Liver (tissue), 8 donors: ENCODE measurements at regions not wholly inside any gene's neighbourhood (a gene's known extent, or its start where the extent isn't known, plus 50 kb on each side); places are given as distances from the start of the nearest gene placed in this dataset.

Source experiments
- DNase-seq: peaks from one replicate; pipeline ENCODE4 v3.0.0-alpha.2; 2017; ENCODE audit warnings: low spot score
- H3K27ac ChIP-seq, 2 donors: one replicate each; pipeline ENCODE4 v1.7.0; 2013; ENCODE audit warnings: inconsistent platforms in 2 of 2, low read length in 2 of 2, control low read depth in 1 of 2, low read depth in 1 of 2, mild to moderate bottlenecking in 1 of 2
- H3K27me3 ChIP-seq, 4 donors: one replicate each; pipeline versions ENCODE4 v1.6.1 to v1.7.0; 2013; ENCODE audit warnings: low read length in 3 of 4, inconsistent platforms in 1 of 4, mild to moderate bottlenecking in 1 of 4, moderate library complexity in 1 of 4; ENCODE audit not compliant: control insufficient read depth in 4 of 4, insufficient read depth in 4 of 4
- H3K36me3 ChIP-seq, 4 donors: one replicate each; pipeline versions ENCODE4 v1.6.1 to v1.7.0; 2013; ENCODE audit warnings: low read length in 3 of 4, mild to moderate bottlenecking in 3 of 4, low read depth in 1 of 4, moderate library complexity in 1 of 4; ENCODE audit not compliant: control insufficient read depth in 4 of 4, insufficient read depth in 3 of 4
- H3K4me1 ChIP-seq, 4 donors: one replicate each; pipeline versions ENCODE4 v1.6.1 to v1.7.0; 2013; ENCODE audit warnings: low read length in 3 of 4, mild to moderate bottlenecking in 3 of 4, moderate library complexity in 1 of 4; ENCODE audit not compliant: control insufficient read depth in 4 of 4, insufficient read depth in 4 of 4
- H3K4me3 ChIP-seq, 3 donors: one replicate each; pipeline versions ENCODE4 v1.6.1 to v1.7.0; 2013; ENCODE audit warnings: low read length in 3 of 3, control low read depth in 1 of 3, low read depth in 1 of 3, mild to moderate bottlenecking in 1 of 3
- H3K9ac ChIP-seq, 2 donors: one replicate each; pipeline ENCODE4 v1.7.0; 2013; ENCODE audit warnings: low read length in 2 of 2, mild to moderate bottlenecking in 2 of 2, moderate library complexity in 2 of 2, control low read depth in 1 of 2, low read depth in 1 of 2
- H3K9me3 ChIP-seq, 4 donors: one replicate each; pipeline versions ENCODE4 v1.6.1 to v1.7.0; 2013; ENCODE audit warnings: low read length in 3 of 4; ENCODE audit not compliant: control insufficient read depth in 4 of 4
- EGR1 ChIP-seq, 2 donors: IDR thresholded peaks; 2 replicates each; pipeline ENCODE4 v1.6.1; 2016 to 2018; ENCODE audit warnings: antibody characterized with exemption in 2 of 2, low read depth in 2 of 2
- FOXA1 ChIP-seq: IDR thresholded peaks from 2 replicates; pipeline ENCODE4 v1.6.1; 2016; ENCODE audit warnings: antibody characterized with exemption
- FOXA2 ChIP-seq: IDR thresholded peaks from 2 replicates; pipeline ENCODE4 v1.6.1; 2016; ENCODE audit warnings: antibody characterized with exemption
- GABPA ChIP-seq, 2 donors: IDR thresholded peaks in 1 of 2; conservative IDR thresholded peaks in 1 of 2; 2 replicates each; pipeline ENCODE4 v1.6.1; 2016; ENCODE audit warnings: antibody characterized with exemption in 2 of 2, mild to moderate bottlenecking in 1 of 2, moderate library complexity in 1 of 2
- HNF4A ChIP-seq, 2 donors: conservative IDR thresholded peaks; 2 replicates each; pipeline ENCODE4 v1.6.1; 2016; ENCODE audit warnings: antibody characterized with exemption in 2 of 2, mild to moderate bottlenecking in 2 of 2
- HNF4G ChIP-seq: IDR thresholded peaks from 2 replicates; pipeline ENCODE4 v1.6.1; 2016; ENCODE audit warnings: antibody characterized with exemption
- JUND ChIP-seq, 2 donors: IDR thresholded peaks; 2 replicates each; pipeline ENCODE4 v1.6.1; 2016; ENCODE audit warnings: antibody characterized with exemption in 2 of 2
- NR2F2 ChIP-seq: IDR thresholded peaks from 2 replicates; pipeline ENCODE4 v1.6.1; 2016; ENCODE audit warnings: antibody characterized with exemption
- RAD21 ChIP-seq, 2 donors: IDR thresholded peaks; 2 replicates each; pipeline ENCODE4 v1.6.1; 2016; ENCODE audit warnings: antibody characterized with exemption in 2 of 2, mild to moderate bottlenecking in 2 of 2
- RXRA ChIP-seq, 2 donors: IDR thresholded peaks; 2 replicates each; pipeline ENCODE4 v1.6.1; 2017 to 2018; ENCODE audit warnings: antibody characterized with exemption in 2 of 2, mild to moderate bottlenecking in 1 of 2
- SP1 ChIP-seq: IDR thresholded peaks from 2 replicates; pipeline ENCODE4 v1.6.1; 2018; ENCODE audit warnings: antibody characterized with exemption, mild to moderate bottlenecking
- TAF1 ChIP-seq: conservative IDR thresholded peaks from 2 replicates; pipeline ENCODE4 v1.6.1; 2016; ENCODE audit warnings: antibody characterized with exemption, mild to moderate bottlenecking
- YY1 ChIP-seq: IDR thresholded peaks from 2 replicates; pipeline ENCODE4 v1.6.1; 2016; ENCODE audit warnings: antibody characterized with exemption, mild to moderate bottlenecking
- WGBS: extraction: QIAGEN DNeasy Blood & Tissue Kit; methylation state at CpG from one replicate; pipeline ENCODE4 v1.1.7; 2013; 5-methylcytosine and 5-hydroxymethylcytosine counted together
- TF ChIP-seq, protein P1 (sequence below): IDR thresholded peaks from 2 replicates; pipeline ENCODE4 v1.6.1; 2016; ENCODE audit warnings: antibody characterized with exemption, mild to moderate bottlenecking
- TF ChIP-seq, protein P2 (sequence below): IDR thresholded peaks from 2 replicates; pipeline ENCODE4 v1.6.1; 2016; ENCODE audit warnings: antibody characterized with exemption
- TF ChIP-seq, protein P3 (sequence below): fragments of 150-350 bp; IDR thresholded peaks from 2 replicates; pipeline ENCODE4 v1.5.1; 2017; ENCODE audit warnings: improper control_type of control experiment, low read depth, low read length; ENCODE audit not compliant: missing input control
- TF ChIP-seq, protein P4 (sequence below): IDR thresholded peaks from 2 replicates; pipeline ENCODE4 v1.6.1; 2016; ENCODE audit warnings: antibody characterized with exemption
- TF ChIP-seq, protein P5 (sequence below): IDR thresholded peaks from 2 replicates; pipeline ENCODE4 v1.6.1; 2016; ENCODE audit warnings: antibody characterized with exemption
- donor health status: healthy.
- donor health status: healthy.
- donor health status: healthy.
- donor health status: healthy.
- donor health status: healthy.

DNA sequence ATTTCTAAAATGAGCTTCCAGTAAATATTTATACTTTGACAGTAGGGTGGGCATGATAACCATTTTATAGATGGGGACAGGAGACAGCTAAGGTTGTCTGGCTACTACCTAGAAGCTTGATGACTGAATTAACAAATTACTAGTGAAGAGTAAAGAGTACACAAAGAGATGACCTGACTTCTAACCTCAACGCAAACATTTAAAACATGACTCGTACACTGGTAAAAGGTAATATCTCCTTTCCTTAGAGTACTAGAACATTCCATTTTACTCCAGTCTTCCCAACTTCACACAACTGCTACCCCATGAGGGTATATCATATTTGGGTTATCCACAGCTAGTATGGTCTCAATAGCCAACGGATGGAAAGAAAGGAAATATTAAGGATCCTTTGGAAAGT, 258.9 kb downstream of the FOXO1 start (continued):
- TF ChIP-seq, protein P1, sequence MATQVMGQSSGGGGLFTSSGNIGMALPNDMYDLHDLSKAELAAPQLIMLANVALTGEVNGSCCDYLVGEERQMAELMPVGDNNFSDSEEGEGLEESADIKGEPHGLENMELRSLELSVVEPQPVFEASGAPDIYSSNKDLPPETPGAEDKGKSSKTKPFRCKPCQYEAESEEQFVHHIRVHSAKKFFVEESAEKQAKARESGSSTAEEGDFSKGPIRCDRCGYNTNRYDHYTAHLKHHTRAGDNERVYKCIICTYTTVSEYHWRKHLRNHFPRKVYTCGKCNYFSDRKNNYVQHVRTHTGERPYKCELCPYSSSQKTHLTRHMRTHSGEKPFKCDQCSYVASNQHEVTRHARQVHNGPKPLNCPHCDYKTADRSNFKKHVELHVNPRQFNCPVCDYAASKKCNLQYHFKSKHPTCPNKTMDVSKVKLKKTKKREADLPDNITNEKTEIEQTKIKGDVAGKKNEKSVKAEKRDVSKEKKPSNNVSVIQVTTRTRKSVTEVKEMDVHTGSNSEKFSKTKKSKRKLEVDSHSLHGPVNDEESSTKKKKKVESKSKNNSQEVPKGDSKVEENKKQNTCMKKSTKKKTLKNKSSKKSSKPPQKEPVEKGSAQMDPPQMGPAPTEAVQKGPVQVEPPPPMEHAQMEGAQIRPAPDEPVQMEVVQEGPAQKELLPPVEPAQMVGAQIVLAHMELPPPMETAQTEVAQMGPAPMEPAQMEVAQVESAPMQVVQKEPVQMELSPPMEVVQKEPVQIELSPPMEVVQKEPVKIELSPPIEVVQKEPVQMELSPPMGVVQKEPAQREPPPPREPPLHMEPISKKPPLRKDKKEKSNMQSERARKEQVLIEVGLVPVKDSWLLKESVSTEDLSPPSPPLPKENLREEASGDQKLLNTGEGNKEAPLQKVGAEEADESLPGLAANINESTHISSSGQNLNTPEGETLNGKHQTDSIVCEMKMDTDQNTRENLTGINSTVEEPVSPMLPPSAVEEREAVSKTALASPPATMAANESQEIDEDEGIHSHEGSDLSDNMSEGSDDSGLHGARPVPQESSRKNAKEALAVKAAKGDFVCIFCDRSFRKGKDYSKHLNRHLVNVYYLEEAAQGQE: no peak

DNA sequence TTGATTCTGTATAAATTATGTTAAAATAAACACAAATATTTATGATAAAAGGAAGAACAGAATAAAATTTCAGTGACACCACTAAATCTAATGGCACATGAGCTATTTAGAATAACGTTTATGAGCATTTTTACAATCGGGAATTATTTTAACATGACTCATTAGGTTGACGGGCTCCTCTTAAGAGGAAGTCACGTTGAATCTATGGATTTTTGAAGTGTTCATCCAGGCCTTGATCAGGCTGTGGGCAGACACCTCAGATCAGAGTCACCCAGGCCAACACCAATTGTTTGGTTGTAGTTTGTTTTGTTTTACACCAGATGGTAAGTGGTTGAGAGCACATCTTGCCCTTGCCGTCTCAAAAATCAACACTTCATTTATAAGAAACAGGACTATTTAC, 257.8 kb downstream of the FOXO1 start:
- Histone ChIP-seq H3K9me3 (peaks cover 0 to 8% (median 0%) of the 10 kb centered on the region in 4 donors), H3K36me3 (no peaks in the 10 kb centered on the region), H3K27me3 (no peaks in the 10 kb centered on the region), H3K9ac (no peak overlapping the region), H3K27ac (no peak overlapping the region), H3K4me1 (peaks cover 0 to 1% (median under 1%) of the 10 kb centered on the region in 4 donors), H3K4me3 (no peak overlapping the region)
- DNase-seq: no peak
- WGBS: 84% methylated on average over 5 of the region's 5 CpGs
- no peak for TF ChIP-seq RAD21 (IDR thresholded peaks at IDR 0.05)
- no peak for TF ChIP-seq HNF4G

DNA sequence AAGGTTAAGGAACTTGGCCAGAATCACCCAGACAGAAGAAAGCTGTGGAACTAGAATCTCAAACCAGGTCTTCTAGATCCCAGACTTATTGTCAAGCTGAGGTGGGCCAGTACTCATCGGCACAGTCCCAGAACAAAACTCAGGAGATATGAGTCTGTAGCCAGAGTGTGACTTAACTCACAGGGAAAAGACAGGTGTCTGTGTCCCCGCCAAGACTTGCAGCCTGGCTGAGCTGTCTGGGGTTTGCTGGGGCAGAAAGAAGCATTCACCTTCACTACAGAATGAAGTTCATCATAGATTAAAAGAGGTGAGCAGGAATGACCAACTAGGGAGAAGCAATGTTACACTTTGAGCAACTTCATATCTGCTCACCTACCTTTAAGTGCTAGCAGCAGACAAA, 257.2 kb downstream of the FOXO1 start:
- Histone ChIP-seq H3K27me3 (no peaks in the 10 kb centered on the region), H3K9me3 (peaks cover 0 to 8% (median 0%) of the 10 kb centered on the region in 4 donors), H3K4me3 (no peak overlapping the region), H3K4me1 (peaks cover 0 to 1% (median 0%) of the 10 kb centered on the region in 4 donors), H3K36me3 (no peaks in the 10 kb centered on the region), H3K27ac (no peak overlapping the region), H3K9ac (no peak overlapping the region)
- DNase-seq: no peak
- TF ChIP-seq HNF4G (no peak), YY1 (no peak), SP1 (no peak), FOXA1 (no peak), TAF1 (no peak), EGR1 (IDR thresholded peaks at IDR 0.05; ENCODE audit: low read depth in 2 of 2) (no peak), JUND (IDR thresholded peaks at IDR 0.05) (no peak), NR2F2 (no peak), HNF4A (conservative IDR thresholded peaks at IDR 0.05) (no peak), RAD21 (IDR thresholded peaks at IDR 0.05) (no peak), GABPA (IDR thresholded peaks at IDR 0.05 in 1 of 2, conservative IDR thresholded peaks at IDR 0.05 in 1 of 2) (no peak), RXRA (IDR thresholded peaks at IDR 0.05) (no peak), FOXA2 (no peak)
- TF ChIP-seq, protein P1: no peak
- TF ChIP-seq, protein P2, sequence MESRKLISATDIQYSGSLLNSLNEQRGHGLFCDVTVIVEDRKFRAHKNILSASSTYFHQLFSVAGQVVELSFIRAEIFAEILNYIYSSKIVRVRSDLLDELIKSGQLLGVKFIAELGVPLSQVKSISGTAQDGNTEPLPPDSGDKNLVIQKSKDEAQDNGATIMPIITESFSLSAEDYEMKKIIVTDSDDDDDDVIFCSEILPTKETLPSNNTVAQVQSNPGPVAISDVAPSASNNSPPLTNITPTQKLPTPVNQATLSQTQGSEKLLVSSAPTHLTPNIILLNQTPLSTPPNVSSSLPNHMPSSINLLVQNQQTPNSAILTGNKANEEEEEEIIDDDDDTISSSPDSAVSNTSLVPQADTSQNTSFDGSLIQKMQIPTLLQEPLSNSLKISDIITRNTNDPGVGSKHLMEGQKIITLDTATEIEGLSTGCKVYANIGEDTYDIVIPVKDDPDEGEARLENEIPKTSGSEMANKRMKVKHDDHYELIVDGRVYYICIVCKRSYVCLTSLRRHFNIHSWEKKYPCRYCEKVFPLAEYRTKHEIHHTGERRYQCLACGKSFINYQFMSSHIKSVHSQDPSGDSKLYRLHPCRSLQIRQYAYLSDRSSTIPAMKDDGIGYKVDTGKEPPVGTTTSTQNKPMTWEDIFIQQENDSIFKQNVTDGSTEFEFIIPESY: no peak
- TF ChIP-seq, protein P3, sequence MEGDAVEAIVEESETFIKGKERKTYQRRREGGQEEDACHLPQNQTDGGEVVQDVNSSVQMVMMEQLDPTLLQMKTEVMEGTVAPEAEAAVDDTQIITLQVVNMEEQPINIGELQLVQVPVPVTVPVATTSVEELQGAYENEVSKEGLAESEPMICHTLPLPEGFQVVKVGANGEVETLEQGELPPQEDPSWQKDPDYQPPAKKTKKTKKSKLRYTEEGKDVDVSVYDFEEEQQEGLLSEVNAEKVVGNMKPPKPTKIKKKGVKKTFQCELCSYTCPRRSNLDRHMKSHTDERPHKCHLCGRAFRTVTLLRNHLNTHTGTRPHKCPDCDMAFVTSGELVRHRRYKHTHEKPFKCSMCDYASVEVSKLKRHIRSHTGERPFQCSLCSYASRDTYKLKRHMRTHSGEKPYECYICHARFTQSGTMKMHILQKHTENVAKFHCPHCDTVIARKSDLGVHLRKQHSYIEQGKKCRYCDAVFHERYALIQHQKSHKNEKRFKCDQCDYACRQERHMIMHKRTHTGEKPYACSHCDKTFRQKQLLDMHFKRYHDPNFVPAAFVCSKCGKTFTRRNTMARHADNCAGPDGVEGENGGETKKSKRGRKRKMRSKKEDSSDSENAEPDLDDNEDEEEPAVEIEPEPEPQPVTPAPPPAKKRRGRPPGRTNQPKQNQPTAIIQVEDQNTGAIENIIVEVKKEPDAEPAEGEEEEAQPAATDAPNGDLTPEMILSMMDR: no peak
- TF ChIP-seq, protein P4, sequence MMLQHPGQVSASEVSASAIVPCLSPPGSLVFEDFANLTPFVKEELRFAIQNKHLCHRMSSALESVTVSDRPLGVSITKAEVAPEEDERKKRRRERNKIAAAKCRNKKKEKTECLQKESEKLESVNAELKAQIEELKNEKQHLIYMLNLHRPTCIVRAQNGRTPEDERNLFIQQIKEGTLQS: no peak
- TF ChIP-seq, protein P5, sequence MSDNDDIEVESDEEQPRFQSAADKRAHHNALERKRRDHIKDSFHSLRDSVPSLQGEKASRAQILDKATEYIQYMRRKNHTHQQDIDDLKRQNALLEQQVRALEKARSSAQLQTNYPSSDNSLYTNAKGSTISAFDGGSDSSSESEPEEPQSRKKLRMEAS: no peak
- WGBS: 98% methylated on average over 2 of the region's 2 CpGs
